Endothelial cell of umbilical vein (primary cell): ENCODE measurements at regions not wholly inside any gene's neighbourhood (a gene's known extent, or its start where the extent isn't known, plus 50 kb on each side); places are given as distances from the start of the nearest gene placed in this dataset.

Experiments
- POLR2A ChIP-seq: IDR thresholded peaks from 2 replicates; pipeline ENCODE4 v1.6.1; 2012; ENCODE audit warnings: low read depth, mild to moderate bottlenecking, control low read depth, low read length
- TF ChIP-seq, protein P1 (sequence below): IDR thresholded peaks from 2 replicates; pipeline ENCODE4 v1.6.1; 2011; ENCODE audit not compliant: insufficient read depth, insufficient read length
- TF ChIP-seq, protein P2 (sequence below), 2 donors: IDR thresholded peaks; 1 replicate in 1 of 2; 2 replicates in 1 of 2; pipeline ENCODE4 v1.5.1; 2011; ENCODE audit warnings: low read length in 2 of 2, mild to moderate bottlenecking in 2 of 2, moderate library complexity in 2 of 2, control low read depth in 1 of 2, inconsistent platforms in 1 of 2, low read depth in 1 of 2; ENCODE audit not compliant: insufficient read depth in 1 of 2; ENCODE audit errors: extremely low read depth in 1 of 2

DNA sequence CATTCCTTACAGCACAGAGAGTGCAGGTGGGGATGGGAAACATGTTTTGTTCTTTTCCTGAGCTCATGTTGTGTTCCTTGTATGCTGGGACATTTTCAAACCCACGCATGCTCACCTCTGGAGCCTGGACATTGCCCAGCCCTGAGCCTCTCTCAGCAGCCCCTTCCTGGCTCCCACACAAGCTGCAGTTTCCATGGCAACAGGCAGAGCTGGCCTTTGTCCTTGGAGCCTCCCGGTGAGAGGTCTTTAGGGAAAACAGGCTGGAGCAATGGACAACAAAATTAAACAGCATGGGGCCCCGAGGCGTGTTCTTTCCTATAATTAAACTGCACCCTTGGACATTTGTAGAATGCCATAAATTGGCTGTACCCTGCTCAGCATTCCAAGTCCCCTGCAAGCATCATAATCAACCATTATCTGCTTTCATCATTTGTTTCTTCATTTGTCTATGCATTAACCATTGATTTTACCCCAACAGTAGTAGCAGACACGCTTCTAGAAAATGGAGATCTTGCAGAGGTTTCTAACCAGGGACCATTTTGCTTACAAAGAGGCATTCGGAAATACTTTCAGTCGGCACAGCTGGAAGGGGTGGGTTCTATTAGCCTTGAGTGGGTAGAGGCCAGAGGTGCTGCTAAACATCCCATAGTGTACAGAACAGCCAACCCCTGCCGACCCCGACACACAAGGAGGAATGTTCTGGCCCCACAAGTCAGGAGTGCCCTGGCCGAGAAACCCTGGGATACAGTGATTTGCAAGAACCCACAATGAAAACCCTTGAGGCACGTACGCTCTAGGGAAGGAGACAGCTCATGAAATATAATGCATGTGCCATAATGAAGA, 133.4 kb upstream of the PEG3 start:
- TF ChIP-seq POLR2A = no peak
- TF ChIP-seq, protein P1, sequence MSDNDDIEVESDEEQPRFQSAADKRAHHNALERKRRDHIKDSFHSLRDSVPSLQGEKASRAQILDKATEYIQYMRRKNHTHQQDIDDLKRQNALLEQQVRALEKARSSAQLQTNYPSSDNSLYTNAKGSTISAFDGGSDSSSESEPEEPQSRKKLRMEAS = no peak
- TF ChIP-seq, protein P2, sequence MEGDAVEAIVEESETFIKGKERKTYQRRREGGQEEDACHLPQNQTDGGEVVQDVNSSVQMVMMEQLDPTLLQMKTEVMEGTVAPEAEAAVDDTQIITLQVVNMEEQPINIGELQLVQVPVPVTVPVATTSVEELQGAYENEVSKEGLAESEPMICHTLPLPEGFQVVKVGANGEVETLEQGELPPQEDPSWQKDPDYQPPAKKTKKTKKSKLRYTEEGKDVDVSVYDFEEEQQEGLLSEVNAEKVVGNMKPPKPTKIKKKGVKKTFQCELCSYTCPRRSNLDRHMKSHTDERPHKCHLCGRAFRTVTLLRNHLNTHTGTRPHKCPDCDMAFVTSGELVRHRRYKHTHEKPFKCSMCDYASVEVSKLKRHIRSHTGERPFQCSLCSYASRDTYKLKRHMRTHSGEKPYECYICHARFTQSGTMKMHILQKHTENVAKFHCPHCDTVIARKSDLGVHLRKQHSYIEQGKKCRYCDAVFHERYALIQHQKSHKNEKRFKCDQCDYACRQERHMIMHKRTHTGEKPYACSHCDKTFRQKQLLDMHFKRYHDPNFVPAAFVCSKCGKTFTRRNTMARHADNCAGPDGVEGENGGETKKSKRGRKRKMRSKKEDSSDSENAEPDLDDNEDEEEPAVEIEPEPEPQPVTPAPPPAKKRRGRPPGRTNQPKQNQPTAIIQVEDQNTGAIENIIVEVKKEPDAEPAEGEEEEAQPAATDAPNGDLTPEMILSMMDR (IDR thresholded peaks at IDR 0.05; ENCODE audit: extremely low read depth in 1 of 2, insufficient read depth in 1 of 2, low read depth in 1 of 2, low read length in 2 of 2) = no peak
